CD4-positive, alpha-beta T cell treated with Interleukin-15 for 1 hour (primary cell): ENCODE measurements at regions not wholly inside any gene's neighbourhood (a gene's known extent, or its start where the extent isn't known, plus 50 kb on each side); places are given as distances from the start of the nearest gene placed in this dataset.
"Not testable (repeated sequence)": the region's sequence is repeated elsewhere in the genome, so short reads cannot be mapped to it uniquely, and the experiment has no call there.

Experiments used
- DNase-seq: peaks from one replicate; pipeline ENCODE4 v3.0.0-alpha.2; 2020

DNA sequence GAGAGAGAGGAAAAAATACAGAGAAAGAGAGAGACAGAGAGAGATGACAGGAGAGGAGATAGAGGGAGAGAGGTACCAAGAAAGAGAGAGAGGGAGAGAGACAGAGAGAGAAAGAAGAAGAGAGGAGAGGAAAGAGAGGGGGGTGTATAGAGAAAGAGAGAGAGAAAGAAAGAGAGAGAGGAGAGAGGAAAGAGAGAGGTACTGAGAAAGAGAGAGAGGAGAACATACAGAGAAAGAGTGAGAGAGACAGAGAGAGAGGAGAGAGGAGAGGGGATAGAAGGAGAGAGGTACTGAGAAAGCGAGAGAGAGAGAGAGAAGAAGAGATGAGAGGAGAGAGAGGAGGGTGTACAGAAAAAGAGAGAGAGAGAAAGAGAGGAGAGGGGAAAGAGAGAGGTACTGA, 269.4 kb downstream of the CRLF2 start:
- DNase-seq, result no peak

DNA sequence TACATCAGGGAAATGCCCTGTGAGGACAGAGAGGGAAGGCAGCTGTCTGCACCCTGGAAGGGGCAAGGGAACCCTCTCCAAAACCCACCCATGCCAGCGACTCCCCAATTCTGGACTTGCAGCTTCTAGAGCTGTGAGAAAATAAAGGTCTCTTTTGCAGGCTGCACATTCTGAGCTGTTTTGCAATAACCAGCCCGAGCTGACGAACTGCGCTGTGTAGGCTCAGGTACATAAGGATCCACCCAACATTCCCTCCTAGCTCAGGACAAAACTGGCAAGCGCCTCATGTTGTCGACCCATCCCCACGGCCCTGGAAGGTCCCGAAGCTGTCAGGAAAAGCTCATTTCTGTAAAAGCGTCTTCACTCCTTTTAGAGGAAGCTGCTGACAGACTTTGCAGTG, 271.8 kb downstream of the CRLF2 start:
- no peak for DNase-seq

DNA sequence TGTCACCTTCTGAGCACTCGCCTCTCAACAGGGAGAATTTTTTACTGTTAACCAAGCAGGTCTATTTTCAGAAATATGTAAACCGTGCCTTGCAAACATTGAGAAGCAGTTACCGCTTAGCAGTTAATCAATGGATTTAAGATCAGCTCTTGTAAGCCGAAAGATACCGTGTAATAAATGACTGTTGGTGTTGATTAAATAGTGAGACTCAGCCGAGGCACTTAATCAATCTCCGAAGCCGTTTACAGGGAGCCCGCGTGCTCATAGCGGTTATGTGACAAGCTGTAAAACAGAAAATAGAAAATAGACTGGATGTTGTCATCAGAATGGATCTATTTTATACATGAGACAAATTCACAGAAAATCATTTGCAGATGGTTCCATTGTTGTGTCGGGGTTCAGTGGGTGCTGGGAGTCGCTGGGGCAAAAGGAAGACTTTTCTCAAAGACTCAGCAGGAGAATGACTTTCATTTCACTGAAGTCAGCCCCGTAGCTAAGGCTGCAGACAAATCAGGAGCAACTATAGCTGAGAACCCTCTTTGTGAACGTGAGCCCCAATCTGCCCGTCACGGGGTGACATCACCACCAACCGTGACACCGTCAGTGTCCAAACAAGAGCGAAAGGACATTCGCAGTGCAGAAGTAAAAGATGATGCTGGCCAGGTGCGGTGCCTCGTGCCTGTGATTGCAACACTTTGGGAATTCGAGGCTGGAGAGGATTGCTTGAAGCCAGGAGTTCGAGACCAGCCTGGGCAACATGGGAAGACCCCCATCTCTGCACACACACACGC, 275.3 kb downstream of the CRLF2 start:
- DNase-seq, result no peak

DNA sequence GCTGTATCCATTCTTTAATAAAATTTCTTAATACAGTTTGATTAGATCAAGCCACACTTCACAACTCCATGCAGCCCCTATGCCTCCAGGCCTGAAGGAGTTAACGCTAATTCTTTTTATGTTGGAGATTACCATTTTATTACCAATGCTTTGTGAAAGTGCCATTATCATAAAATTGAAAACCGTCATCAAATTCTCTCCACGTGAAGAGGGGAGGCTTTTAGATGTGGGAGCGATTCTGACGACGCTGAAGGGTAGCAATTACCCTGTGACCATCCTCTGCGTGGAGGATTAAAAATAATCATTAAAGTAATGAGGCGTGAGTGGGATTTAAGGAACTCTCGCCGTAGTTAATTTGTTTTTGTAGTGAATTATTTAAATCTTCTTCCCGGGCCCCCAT, 278.8 kb downstream of the CRLF2 start:
- DNase-seq, result no peak

DNA sequence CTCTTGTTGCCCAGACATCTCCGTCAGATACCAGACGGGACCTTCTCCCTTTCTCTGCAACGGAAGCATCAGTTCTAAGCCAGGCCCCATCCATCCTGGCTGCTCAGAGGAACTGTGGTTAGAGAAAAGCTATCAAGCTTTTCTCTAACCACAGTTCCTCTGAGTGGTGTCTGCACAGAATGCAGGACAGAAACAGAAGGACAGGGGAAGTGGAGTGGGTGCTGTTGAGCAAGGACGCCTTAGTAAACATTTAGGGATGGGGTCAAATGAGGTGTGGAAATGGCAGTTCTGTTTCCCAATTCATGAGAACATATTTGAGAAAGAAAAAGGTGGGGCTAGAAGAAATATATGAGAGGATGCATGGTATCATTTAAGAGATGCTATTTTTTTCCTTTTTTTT, 283.8 kb downstream of the CRLF2 start:
- DNase-seq, result no peak

DNA sequence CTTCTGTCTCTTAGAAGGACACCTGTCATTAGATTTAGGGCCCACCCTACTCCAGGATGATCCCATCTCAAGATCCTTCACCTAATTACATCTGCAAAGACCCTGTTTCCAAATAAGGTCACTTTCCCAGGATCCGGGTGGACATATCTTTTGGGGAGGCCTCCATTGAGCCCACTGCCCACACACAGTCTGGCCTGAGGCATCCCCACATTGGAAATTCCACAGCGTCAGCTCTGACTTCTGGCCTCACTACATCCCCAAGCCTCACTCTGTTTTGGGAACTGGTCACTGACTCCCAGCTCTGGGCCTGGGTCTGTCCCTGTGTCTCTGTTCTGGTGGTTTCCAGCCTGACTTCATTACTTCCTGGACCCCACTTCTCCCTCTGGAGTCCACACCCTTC, 285.5 kb downstream of the CRLF2 start:
- DNase-seq, result no peak

DNA sequence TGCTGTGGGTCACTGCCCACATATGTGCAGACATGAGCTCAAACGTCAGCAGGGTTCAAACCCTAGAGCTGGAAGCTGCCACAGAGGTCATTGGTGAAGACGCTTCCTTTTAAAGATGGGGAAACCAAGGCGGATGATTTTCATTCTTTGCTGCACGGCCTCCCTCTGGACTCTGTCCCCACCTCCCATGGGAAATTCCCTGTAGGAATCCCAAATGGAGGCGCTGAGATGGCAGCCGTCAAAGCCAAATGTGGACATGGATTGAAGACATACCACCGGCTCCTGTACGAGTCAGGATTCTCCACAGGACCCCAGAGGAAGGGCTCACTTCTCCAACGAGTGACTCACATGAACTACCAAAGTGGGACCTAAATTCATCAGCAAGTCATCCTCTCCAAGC, 286.4 kb downstream of the CRLF2 start:
- no peak for DNase-seq

DNA sequence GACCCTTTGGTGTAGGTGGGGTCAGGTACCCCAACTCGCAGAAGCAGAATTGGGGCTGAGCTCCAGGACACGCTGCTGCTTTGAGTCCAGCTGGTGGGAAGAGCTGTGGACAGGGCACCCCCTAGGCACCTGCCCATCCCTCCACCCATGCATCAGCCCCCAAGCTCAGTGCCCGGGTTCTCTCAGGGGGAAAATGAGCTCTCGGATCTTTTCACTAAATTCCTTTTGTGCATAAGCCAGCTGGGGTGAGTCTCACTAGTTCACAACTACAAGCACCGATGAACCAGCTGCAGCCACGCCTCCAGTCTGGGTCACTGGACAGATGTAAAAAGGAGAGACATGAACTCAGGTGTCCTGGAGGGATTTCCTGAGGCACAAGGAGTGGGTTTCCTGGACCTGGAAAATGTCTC, 286.8 kb downstream of the CRLF2 start:
- DNase-seq, result no peak

DNA sequence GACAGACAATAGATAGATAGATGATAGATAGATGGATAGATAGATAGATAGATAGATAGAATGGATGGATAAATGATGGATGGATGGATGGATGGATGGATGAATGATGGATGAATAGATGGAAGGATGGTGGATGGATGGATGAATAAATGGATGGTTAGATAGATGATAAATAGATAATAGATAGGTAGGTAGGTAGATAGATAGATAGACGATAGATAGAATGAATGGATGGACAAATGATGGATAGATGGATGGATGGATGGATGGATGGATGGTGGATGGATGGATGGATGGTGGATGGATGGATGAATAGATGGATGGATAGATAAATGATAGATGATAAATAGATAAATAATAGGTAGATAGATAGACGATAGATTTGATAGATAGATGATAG, 287.4 kb downstream of the CRLF2 start:
- no peak for DNase-seq

DNA sequence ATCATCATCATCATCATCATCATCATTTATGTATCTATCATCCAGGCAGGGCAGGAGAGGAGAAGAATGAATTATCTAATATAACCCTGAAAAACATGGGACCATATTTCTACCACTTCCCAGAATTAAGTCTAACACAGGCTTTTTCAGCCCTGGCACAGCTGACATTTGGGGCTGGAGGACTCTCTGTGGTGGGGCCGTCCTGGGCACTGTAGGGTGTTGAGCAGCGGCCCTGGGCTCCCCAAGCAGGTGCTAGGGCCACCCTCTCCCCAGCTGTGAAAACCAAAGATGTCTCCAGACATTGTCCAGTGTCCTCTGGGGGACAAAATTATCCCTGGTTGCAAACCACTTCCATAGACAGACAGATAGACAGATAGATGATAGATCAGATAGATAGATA, 288.4 kb downstream of the CRLF2 start:
- no peak for DNase-seq

DNA sequence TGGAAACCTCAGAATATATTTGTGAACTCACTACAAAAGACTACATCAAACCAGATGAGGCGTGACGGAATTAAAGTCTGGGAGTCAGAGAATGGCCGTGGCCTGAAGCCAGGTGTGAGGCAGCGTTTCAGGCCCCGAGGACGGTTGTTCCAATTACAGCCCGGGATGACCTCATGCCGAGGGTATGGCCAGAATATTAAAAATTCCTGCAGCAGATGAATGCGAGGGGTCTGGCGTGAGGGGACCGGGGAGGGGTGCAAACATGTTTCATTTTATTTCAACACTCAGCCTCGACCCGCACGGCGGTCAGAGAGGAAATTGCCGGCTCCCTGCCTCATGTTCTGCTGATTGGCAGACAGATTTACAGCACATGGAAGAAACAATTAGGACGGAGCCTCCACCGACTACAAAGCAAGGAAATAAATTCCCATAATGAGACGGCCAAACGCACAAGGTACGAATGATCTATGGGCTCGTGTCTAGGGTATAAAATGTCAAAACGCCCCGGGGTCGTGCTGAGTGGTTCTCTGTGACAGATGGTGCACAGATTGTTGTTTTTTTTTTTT, 289.7 kb downstream of the SHOX start:
- no peak for DNase-seq

DNA sequence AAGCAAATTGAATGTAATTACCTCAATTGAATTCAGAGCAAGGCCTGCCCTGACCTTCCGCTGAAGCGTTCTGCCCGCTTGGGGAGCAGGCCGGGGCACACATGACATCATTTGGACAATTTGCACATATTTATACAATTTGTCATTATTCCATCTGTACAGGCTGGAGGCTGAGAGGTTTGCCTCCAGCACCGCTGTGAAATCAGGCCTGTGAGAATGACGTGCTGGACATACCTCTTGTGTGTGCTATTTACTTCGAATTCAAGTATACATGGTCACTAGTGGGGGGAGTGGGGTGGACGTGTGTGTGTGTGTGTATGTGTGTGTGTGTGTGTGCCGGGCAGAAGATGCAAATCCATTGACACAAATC, 285.6 kb downstream of the SHOX start:
- no peak for DNase-seq

DNA sequence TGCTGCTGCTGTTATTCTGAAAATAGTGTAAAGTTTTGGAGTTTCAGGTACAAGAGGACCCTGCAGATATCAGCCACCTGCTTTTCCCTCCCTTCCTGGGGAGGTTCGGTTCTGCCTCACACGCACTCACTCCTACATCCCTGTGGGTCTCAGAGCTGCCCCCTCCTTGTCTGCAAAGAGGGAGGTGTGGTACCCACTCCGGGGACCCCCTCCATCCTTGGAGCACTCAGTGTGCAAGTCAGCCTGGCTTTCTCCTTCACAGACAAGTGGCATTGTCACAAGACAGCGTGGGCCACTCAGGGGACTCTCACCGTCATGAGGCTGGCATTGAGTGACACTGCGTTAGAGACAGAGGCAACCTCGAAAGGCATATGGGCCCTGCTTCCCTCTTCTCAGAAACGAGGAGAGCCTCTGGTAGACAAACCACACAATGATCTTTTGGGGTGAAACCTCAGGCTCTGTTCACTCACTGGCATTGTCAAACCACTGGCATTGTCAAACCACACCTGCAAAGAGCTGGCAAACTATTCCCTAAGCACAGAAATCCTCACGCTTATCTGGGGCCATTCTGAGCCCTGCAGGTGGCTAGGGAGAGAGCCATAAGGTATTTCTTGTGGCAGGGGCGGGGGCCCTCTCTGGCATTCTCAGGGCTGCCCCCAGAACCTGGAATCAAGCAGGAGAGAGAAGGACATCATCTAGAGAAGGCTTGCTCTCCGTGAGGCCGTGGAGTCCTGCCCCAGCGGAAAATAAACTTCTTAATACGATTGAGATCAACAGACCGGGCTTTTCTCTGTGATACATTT, 285.0 kb downstream of the SHOX start:
- DNase-seq, result no peak

DNA sequence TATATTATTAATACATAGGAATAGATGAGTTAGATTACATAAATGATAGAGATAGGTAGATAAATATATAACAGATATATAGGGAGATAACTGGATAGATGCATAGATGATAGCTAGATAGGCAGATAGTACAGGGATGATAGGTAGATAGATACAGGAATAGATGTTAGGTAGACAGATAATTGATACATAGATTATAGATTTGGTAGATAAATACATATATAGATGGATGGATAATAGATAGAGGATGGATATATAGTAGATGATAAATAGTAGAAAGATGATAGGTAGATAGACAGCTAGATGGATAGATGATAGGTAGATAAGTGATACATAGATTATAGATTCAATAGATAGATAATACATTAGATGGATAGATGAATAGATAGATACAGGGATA, 283.6 kb downstream of the SHOX start:
- no peak for DNase-seq

DNA sequence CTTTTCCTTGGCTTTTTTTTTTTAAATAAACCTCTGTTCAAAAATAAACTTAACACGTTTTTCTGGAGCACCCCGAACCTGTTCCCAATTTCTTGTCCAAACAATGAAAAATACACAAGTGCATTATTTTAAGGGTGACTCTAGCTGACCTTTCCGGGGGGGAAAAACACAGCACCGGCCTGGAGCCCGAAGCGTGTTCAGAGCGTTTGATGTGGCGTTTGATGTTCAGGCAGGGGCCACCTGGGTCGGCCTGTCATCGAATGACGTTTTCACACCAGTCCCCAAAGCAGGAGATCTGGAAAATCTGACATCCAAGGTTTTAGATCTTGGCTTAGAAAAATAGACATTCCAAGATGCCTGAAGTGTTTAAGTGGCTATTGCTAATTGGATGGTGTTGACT, 282.1 kb downstream of the SHOX start:
- no peak for DNase-seq

DNA sequence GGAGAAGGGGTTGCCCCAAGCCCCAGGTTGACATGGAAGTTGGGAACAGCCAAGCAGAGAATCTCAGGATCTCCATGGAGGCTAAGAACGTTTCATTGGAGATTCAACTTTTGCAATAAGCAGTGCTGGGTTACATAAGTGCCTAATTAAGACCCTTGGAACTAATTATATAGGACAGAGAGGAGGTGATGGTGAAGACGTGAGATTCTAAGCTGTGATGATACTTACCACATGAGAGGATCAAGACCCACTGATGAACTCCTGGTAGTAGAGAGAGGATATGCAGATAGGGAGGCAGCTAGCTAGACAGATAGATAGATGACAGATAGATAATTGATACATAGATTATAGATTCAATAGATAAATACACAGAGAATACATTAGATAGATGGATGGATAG, 278.5 kb downstream of the SHOX start:
- DNase-seq, result not testable (repeated sequence)

DNA sequence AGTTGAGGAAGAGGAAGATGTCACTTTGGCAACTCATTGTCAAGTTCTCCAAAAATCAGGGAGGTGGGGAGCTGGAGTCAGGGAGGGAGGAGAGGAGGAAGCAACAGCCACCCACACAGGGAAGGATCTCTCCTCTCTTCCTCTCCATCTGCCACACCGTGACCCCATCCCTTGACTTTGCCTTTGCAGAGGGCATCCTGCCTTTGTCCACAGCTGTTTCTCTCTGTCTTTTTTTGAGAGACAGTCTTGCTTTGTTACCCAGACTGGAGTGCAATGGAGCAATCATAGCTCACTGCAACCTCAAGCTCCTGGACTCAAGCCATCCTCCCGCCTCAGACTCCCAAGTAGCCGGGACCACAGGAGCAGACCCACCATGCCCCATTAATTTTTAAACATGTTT, 276.0 kb downstream of the SHOX start:
- DNase-seq, result no peak

DNA sequence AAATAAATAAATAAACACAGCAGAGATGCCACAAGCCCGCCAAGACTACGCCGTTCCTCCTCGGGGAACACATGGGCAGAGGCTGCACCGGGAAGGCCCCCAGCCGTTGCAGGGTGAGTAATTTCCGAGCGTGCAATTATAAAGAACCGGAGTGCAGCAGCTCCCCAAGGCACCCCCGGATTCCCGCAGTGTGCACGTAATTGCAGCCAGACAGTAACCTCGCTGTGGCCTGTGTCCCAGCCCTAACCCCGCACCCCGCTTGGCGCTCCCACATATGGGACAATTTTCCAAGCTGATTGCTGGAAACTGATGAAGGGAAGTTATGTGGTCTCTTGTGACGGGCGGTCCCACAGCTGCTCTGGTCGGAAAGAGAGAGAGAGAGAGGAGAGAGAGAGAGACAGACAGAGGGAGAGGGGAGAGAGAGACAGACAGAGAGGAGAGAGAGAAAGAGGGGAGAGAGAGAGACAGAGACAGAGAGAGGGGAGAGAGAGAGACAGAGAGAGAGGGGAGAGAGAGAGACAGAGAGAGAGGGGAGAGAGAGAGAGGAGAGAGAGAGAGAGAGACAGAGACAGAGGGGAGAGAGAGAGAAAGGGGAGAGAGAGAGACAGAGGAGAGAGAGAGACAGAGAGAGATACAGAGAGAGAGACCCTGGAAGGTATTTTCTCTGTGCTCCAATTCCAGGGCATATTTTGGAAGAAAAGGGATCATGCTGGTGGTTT, 275.4 kb downstream of the SHOX start:
- DNase-seq, result no peak

DNA sequence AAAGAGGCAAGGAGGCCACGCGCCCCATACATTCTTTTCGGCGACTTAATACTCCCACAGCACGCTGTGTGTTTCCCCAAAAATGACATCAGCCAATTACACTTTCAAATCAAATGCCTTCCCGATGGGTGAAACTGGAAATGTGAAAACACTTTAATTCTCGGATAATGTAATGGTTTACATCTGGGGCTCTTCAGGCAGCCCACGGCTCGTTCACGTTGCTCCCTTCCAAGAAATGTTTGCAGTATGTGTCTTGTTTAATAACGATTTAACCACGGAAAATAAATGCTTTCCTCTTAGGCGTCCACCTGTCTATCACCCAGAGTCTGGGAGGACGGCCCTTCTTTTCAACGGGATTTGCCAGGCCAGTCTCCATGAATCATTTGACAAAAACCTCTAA, 272.5 kb downstream of the SHOX start:
- DNase-seq, result no peak

DNA sequence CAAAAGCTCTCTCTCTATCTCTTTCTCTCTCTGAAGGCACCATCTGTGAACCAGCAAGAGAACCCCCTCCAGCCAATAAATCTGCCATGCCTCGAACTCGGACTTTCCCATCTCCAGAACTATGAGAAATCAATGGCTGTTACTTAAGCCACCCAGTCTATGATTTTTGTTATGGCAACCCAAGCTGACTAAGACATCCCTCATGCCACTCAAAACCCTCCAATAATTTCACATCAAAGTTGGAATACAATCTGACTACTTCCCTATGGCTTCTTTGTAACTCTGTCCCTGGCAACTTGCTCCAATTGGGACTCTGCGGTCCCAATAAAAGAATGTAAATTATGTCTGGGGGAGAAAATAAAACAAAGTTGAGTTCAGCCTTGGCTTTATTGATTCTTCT, 265.7 kb downstream of the SHOX start:
- no peak for DNase-seq

DNA sequence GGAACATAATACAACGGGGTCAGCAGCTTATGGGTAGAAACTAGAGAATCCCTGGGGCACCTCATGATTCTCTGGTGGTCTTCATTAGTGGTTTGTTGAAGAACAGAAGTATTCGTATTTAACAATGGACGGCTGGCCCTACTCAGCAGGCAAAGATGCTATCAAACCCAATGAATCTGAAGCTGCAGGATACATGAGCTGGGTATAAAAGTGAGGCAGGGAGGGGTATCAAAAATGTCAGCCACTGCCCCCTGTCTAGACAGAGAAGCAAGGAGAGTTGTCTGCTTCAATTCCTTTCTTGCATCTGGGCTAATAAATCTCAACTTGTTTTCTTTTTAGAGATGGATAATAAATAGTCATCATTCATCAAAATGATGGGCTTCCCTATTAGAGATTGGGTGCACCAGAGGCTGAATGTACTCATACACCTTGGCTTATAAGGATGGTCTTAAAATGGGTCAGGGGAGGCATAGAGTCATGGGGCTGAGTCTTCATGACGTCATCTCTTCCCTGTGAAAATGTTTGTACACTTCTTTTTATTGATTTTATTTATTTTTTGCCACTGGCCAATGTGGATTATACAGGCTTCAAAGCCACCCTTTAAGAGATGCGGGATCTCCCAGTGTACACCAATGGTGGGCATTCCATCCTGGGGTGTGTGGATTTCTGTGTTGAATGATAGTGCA, 259.5 kb downstream of the SHOX start:
- no peak for DNase-seq

DNA sequence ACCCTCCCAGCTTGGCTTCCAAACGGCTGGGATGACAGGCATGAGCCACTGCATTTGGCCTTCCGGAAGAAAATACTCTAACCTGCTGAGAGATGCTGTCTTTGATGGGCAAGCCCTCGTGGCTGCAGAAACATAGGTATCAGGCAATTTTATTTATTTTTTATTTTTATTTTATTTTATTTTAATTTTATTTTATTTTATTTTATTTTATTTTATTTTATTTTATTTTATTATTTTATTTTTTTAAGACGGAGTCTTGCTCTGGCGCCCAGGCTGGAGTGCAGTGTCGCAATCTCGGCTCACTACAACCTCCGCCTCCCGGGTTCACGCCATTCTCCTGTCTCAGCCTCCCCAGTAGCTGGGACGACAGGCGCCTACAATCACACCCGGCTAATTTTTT, 257.1 kb downstream of the SHOX start:
- DNase-seq, result not testable (repeated sequence)

DNA sequence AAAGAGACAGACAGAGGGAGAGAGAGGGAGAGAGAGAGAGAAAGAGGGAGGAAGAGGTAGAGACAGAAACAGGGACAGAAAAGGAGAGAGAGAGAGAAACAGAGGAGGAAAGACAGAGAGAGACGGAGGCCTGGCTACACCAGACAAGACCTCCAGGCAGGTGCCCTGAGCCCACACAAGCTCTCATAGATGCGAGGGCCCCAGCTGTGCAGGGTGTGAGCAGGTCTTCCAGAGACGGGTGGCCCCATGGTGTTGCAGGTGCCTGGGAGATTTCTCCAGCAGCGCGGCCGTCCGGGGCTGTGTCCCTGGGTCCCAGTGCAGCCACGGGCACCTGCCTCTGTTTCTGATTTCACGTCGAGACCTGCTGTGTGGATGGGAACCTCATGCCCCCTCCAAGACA, 253.0 kb downstream of the SHOX start:
- DNase-seq, result no peak
